HUDEP-2 (cell line): ENCODE measurements at regions not wholly inside any gene's neighbourhood (a gene's known extent, or its start where the extent isn't known, plus 50 kb on each side); places are given as distances from the start of the nearest gene placed in this dataset.

Experiments used
- DNase-seq, 76 experiments: peaks; one replicate each; lab custom pipeline; 2025; ENCODE audit not compliant: unreplicated experiment in 76 of 76; lab: John Stamatoyannopoulos, UW

- no peak for DNase-seq
These were observed 570.9 kb downstream of the VRK1 start for GRCh38 chr14:97368049-97368448.

GRCh38 chr14:97368900-97369564, 571.9 kb downstream of the VRK1 start:
- DNase-seq = no peak

- DNase-seq = no peak
These were observed 572.7 kb downstream of the VRK1 start for GRCh38 chr14:97369901-97370300.

- DNase-seq = no peak
These were observed 579.1 kb downstream of the VRK1 start for GRCh38 chr14:97376310-97376709.

- no peak for DNase-seq
These were observed 580.4 kb downstream of the VRK1 start for GRCh38 chr14:97377550-97377949.

GRCh38 chr14:97379091-97379531, 581.9 kb downstream of the VRK1 start:
- DNase-seq = no peak

GRCh38 chr14:97380539-97380941, 583.4 kb downstream of the VRK1 start:
- DNase-seq = no peak

- DNase-seq = no peak
These were observed 584.1 kb downstream of the VRK1 start for GRCh38 chr14:97381309-97381708.

GRCh38 chr14:97382616-97383226, 585.5 kb downstream of the VRK1 start:
- DNase-seq = no peak

- no peak for DNase-seq
These were observed 588.5 kb downstream of the VRK1 start for GRCh38 chr14:97385727-97386126.

- no peak for DNase-seq
These were observed 590.2 kb downstream of the VRK1 start for GRCh38 chr14:97387252-97387874.

- DNase-seq = no peak
These were observed 591.2 kb downstream of the VRK1 start for GRCh38 chr14:97388408-97388807.

- DNase-seq = no peak
These were observed 593.0 kb downstream of the VRK1 start for GRCh38 chr14:97390096-97390724.

- no peak for DNase-seq
These were observed 596.1 kb downstream of the VRK1 start for GRCh38 chr14:97393244-97393643.

- no peak for DNase-seq
These were observed 597.9 kb downstream of the VRK1 start for GRCh38 chr14:97395068-97395467.

- no peak for DNase-seq
These were observed 604.5 kb downstream of the VRK1 start for GRCh38 chr14:97401714-97402113.

GRCh38 chr14:97402279-97402678, 605.1 kb downstream of the VRK1 start:
- DNase-seq = no peak

GRCh38 chr14:97407701-97408407, 610.7 kb downstream of the VRK1 start:
- no peak for DNase-seq

- DNase-seq = no peak
These were observed 611.3 kb downstream of the VRK1 start for GRCh38 chr14:97408503-97408902.

- no peak for DNase-seq
These were observed 612.0 kb downstream of the VRK1 start for GRCh38 chr14:97408937-97409815.
